ENCODE measurements at regions not wholly inside any gene's neighbourhood (a gene's known extent, or its start where the extent isn't known, plus 50 kb on each side); places are given as distances from the start of the nearest gene placed in this dataset.

DNA sequence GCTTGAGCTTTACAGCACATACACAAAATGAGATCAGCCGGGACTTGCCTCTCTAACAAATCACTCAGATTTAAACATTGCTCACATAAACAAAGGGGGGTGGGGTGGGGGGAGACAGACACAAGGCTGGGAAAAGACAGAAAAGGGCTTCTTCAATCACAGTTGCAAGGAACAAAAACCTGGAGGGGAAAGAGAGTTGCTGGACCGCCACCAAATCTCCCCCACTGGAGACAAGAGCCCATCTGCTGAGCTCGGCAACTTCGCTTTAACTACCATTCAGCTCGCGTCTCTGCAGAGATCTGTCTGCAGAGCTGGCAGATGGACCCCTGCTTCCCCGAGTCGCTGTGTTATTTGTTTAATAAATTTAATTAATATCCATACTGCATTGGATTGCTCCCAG, 165.0 kb downstream of the RCN1 start:
- Mint-ChIP-seq H3K4me3 (no peak overlapping the region), H3K36me3 (ENCODE audit: low read depth) (no peaks in the 10 kb centered on the region), H3K27me3 (ENCODE audit: insufficient read depth, low read depth, poor library complexity) (peaks cover 5% of the 10 kb centered on the region), H3K27ac (no peak overlapping the region), H3K9me3 (peaks cover 2% of the 10 kb centered on the region; the same call in 1 of the 3 replicates), H3K4me1 (no peaks in the 10 kb centered on the region; the same call in 2 of the 3 replicates)
- no peaks in the 10 kb centered on the region for H3K27me3 ChIP-seq (ENCODE audit: insufficient read depth)
- no peak overlapping the region for H3K4me2 ChIP-seq
- H3F3A ChIP-seq (replicated peaks; ENCODE audit: low read depth): no peaks in the 10 kb centered on the region
- H3K4me3 ChIP-seq: no peak overlapping the region
- H3K9me2 ChIP-seq (ENCODE audit: insufficient read depth): no peaks in the 10 kb centered on the region
- TF ChIP-seq, protein P1, sequence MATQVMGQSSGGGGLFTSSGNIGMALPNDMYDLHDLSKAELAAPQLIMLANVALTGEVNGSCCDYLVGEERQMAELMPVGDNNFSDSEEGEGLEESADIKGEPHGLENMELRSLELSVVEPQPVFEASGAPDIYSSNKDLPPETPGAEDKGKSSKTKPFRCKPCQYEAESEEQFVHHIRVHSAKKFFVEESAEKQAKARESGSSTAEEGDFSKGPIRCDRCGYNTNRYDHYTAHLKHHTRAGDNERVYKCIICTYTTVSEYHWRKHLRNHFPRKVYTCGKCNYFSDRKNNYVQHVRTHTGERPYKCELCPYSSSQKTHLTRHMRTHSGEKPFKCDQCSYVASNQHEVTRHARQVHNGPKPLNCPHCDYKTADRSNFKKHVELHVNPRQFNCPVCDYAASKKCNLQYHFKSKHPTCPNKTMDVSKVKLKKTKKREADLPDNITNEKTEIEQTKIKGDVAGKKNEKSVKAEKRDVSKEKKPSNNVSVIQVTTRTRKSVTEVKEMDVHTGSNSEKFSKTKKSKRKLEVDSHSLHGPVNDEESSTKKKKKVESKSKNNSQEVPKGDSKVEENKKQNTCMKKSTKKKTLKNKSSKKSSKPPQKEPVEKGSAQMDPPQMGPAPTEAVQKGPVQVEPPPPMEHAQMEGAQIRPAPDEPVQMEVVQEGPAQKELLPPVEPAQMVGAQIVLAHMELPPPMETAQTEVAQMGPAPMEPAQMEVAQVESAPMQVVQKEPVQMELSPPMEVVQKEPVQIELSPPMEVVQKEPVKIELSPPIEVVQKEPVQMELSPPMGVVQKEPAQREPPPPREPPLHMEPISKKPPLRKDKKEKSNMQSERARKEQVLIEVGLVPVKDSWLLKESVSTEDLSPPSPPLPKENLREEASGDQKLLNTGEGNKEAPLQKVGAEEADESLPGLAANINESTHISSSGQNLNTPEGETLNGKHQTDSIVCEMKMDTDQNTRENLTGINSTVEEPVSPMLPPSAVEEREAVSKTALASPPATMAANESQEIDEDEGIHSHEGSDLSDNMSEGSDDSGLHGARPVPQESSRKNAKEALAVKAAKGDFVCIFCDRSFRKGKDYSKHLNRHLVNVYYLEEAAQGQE (IDR thresholded peaks at IDR 0.05; ENCODE audit: unreplicated experiment): no peak
- no peak for TF ChIP-seq EZH2phosphoT487 (IDR thresholded peaks at IDR 0.05; ENCODE audit: unreplicated experiment)
- TF ChIP-seq NANOG (IDR thresholded peaks at IDR 0.05; ENCODE audit: borderline replicate concordance): no peak
- no peak for TF ChIP-seq ZNF114 (CRISPR knock-in tag; IDR thresholded peaks at IDR 0.05)
- no peak for TF ChIP-seq EZH2 (IDR thresholded peaks at IDR 0.05; ENCODE audit: low read depth, unreplicated experiment)
- TF ChIP-seq, protein P2, sequence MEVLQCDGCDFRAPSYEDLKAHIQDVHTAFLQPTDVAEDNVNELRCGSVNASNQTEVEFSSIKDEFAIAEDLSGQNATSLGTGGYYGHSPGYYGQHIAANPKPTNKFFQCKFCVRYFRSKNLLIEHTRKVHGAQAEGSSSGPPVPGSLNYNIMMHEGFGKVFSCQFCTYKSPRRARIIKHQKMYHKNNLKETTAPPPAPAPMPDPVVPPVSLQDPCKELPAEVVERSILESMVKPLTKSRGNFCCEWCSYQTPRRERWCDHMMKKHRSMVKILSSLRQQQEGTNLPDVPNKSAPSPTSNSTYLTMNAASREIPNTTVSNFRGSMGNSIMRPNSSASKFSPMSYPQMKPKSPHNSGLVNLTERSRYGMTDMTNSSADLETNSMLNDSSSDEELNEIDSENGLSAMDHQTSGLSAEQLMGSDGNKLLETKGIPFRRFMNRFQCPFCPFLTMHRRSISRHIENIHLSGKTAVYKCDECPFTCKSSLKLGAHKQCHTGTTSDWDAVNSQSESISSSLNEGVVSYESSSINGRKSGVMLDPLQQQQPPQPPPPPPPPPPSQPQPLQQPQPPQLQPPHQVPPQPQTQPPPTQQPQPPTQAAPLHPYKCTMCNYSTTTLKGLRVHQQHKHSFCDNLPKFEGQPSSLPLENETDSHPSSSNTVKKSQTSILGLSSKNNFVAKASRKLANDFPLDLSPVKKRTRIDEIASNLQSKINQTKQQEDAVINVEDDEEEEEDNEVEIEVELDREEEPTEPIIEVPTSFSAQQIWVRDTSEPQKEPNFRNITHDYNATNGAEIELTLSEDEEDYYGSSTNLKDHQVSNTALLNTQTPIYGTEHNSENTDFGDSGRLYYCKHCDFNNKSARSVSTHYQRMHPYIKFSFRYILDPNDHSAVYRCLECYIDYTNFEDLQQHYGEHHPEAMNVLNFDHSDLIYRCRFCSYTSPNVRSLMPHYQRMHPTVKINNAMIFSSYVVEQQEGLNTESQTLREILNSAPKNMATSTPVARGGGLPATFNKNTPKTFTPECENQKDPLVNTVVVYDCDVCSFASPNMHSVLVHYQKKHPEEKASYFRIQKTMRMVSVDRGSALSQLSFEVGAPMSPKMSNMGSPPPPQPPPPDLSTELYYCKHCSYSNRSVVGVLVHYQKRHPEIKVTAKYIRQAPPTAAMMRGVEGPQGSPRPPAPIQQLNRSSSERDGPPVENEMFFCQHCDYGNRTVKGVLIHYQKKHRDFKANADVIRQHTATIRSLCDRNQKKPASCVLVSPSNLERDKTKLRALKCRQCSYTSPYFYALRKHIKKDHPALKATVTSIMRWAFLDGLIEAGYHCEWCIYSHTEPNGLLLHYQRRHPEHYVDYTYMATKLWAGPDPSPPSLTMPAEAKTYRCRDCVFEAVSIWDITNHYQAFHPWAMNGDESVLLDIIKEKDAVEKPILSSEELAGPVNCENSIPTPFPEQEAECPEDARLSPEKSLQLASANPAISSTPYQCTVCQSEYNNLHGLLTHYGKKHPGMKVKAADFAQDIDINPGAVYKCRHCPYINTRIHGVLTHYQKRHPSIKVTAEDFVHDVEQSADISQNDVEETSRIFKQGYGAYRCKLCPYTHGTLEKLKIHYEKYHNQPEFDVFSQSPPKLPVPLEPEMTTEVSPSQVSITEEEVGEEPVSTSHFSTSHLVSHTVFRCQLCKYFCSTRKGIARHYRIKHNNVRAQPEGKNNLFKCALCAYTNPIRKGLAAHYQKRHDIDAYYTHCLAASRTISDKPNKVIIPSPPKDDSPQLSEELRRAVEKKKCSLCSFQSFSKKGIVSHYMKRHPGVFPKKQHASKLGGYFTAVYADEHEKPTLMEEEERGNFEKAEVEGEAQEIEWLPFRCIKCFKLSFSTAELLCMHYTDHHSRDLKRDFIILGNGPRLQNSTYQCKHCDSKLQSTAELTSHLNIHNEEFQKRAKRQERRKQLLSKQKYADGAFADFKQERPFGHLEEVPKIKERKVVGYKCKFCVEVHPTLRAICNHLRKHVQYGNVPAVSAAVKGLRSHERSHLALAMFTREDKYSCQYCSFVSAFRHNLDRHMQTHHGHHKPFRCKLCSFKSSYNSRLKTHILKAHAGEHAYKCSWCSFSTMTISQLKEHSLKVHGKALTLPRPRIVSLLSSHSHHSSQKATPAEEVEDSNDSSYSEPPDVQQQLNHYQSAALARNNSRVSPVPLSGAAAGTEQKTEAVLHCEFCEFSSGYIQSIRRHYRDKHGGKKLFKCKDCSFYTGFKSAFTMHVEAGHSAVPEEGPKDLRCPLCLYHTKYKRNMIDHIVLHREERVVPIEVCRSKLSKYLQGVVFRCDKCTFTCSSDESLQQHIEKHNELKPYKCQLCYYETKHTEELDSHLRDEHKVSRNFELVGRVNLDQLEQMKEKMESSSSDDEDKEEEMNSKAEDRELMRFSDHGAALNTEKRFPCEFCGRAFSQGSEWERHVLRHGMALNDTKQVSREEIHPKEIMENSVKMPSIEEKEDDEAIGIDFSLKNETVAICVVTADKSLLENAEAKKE (CRISPR knock-in tag; IDR thresholded peaks at IDR 0.05): no peak
- no peak for TF ChIP-seq STAT1 (IDR thresholded peaks at IDR 0.05; ENCODE audit: unreplicated experiment)
- TF ChIP-seq, protein P3, sequence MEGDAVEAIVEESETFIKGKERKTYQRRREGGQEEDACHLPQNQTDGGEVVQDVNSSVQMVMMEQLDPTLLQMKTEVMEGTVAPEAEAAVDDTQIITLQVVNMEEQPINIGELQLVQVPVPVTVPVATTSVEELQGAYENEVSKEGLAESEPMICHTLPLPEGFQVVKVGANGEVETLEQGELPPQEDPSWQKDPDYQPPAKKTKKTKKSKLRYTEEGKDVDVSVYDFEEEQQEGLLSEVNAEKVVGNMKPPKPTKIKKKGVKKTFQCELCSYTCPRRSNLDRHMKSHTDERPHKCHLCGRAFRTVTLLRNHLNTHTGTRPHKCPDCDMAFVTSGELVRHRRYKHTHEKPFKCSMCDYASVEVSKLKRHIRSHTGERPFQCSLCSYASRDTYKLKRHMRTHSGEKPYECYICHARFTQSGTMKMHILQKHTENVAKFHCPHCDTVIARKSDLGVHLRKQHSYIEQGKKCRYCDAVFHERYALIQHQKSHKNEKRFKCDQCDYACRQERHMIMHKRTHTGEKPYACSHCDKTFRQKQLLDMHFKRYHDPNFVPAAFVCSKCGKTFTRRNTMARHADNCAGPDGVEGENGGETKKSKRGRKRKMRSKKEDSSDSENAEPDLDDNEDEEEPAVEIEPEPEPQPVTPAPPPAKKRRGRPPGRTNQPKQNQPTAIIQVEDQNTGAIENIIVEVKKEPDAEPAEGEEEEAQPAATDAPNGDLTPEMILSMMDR (conservative IDR thresholded peaks at IDR 0.05; ENCODE audit: low read depth in 2 of 2): no peak
- peak overlapping the region; percentile 90 for H2AFZ ChIP-seq
- no peaks in the 10 kb centered on the region for H3K79me2 ChIP-seq (replicated peaks; ENCODE audit: insufficient read depth)
- peaks cover 3% of the 10 kb centered on the region; the same call in 1 of the 2 replicates for H3K4me1 ChIP-seq (ENCODE audit: insufficient read depth)
- no peak overlapping the region for H3K27ac ChIP-seq (ENCODE audit: low read depth)
- no peak for DNase-seq (ENCODE audit: low spot score)
- no peaks in the 10 kb centered on the region for H3K36me3 ChIP-seq (ENCODE audit: insufficient read depth)
- no peak for ATAC-seq
- H4K20me1 ChIP-seq (replicated peaks; ENCODE audit: insufficient read depth): no peaks in the 10 kb centered on the region

Measured in GM23338 (cell line).